Skeletal muscle cell (primary cell): ENCODE measurements at regions not wholly inside any gene's neighbourhood (a gene's known extent, or its start where the extent isn't known, plus 50 kb on each side); places are given as distances from the start of the nearest gene placed in this dataset.

ENCODE experiments used
- DNase-seq: peaks from one replicate; pipeline ENCODE4 v3.0.0-alpha.2; 2010; ENCODE audit warnings: low read depth
- H3K4me3 ChIP-seq: 2 replicates; pipeline ENCODE4 v1.5.1; 2011; ENCODE audit warnings: low read depth, mild to moderate bottlenecking, control low read depth, low read length, moderate library complexity

DNA sequence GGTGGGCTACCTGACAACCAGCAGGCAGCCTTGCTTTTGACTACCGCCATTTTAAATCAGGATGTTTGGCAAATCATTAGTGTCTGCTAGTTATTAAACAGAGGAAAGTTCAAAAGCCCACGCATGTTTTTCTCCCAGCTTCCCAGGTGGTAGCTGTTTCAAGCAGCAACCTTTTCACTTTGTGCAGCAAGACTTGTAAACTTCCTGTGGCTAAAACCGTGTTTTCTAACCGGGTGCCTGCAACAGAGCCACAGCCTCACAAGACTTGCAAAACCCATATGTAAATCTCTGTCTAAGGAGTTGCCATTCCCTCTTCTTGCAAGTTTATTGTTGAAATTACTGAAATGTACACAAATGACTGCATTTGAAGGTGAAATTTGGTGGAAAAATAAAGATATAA, 633.1 kb downstream of the BCL11A start:
- no peak overlapping the region for H3K4me3 ChIP-seq
- DNase-seq = no peak

- H3K4me3 ChIP-seq = no peak overlapping the region
- DNase-seq = no peak
These were observed 633.9 kb downstream of the BCL11A start for GRCh38 chr2:59919579-59919978.

DNA sequence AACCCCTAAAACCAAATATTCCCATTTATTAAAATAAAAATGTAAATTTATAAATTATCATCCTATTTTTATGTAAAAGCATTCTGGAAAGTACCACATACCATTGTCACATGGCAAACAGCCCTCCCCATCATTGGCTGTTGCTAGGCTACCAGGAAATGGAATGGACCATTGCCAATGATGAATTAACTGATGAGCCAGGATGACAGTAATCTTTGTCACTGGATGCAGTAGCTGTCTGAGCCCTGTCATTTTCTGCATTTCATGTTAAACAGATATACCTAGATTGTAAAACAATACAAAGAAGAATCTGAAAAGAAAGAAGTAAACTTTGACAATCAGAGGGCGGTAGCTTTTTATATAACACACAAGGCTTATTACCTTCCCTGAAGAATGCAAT, 641.4 kb downstream of the BCL11A start:
- no peak overlapping the region for H3K4me3 ChIP-seq
- no peak for DNase-seq

GRCh38 chr2:59910166-59910565, 643.3 kb downstream of the BCL11A start:
- no peak overlapping the region for H3K4me3 ChIP-seq
- DNase-seq = no peak

DNA sequence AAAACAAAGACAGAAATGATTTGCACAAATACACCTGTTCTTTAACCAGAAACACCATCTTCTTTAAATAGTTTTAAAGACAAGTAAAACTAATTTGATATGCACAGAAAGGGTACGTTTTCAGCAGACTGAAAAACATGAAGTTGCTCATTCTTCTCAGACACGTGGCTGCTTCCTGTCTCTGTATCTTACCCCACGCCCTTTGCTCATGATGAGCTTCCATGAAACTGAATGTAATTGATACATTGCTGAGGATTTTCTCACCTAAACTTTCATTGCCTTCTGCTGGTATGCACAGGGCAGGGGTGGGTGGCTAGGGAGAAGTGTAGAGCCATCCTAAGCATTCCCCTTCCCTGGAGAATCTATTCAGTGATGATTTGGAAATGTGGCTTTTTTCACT, 644.3 kb downstream of the BCL11A start:
- DNase-seq = no peak
- H3K4me3 ChIP-seq = no peak overlapping the region

- DNase-seq = no peak
- H3K4me3 ChIP-seq = no peak overlapping the region
These were observed 647.7 kb downstream of the BCL11A start for GRCh38 chr2:59905731-59906130.

GRCh38 chr2:59903994-59904544, 649.4 kb downstream of the BCL11A start:
- H3K4me3 ChIP-seq = no peak overlapping the region
- DNase-seq = no peak

GRCh38 chr2:59900728-59901452, 652.6 kb downstream of the BCL11A start:
- no peak for DNase-seq
- H3K4me3 ChIP-seq = no peak overlapping the region

DNA sequence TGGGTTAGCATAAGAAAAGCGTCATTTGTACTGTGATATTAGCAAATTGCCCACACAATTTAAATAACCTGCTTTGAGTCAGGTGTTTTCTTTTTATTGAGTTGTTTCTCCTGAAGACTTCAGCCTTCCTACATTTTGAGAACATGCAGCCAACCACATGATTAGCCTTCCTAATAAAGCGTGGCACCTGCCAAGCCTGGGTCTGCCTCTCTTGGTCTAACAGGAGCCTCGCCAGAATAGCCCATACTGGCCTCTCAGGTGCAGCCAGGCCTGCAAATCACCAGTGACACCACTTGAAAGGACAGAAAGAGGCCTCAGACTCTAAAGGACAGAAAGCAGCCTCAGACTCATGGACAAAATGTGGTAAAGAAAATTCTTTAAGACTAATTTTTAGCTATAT, 653.8 kb downstream of the BCL11A start:
- DNase-seq = no peak
- H3K4me3 ChIP-seq = no peak overlapping the region

- H3K4me3 ChIP-seq = no peak overlapping the region
- no peak for DNase-seq
These were observed 656.8 kb downstream of the BCL11A start for GRCh38 chr2:59896499-59897245.

GRCh38 chr2:59893612-59894011, 659.8 kb downstream of the BCL11A start:
- H3K4me3 ChIP-seq = no peak overlapping the region
- no peak for DNase-seq

- no peak overlapping the region for H3K4me3 ChIP-seq
- DNase-seq = no peak
These were observed 661.1 kb downstream of the BCL11A start for GRCh38 chr2:59892398-59892797.

- DNase-seq = no peak
- H3K4me3 ChIP-seq = no peak overlapping the region
These were observed 664.1 kb downstream of the BCL11A start for GRCh38 chr2:59889305-59889704.

DNA sequence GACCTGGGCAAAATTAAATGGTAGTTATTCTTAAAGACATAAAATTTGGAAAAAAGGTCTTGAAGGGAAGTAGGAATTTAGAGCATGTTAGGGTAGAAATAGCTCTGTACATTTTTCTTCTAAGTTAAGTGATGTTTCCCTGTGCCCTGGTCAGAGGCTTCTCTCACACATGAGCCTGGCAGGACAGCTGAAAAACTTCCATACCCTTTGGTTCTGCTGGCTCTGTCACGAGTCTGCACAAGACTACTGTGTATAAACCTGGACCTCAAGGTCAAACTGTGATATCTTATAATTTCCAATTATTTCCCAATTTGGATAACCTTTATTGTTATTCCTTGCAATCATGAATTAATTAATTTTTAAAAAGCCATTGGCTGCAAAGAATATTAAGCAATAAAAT, 664.7 kb downstream of the BCL11A start:
- DNase-seq = no peak
- no peak overlapping the region for H3K4me3 ChIP-seq

DNA sequence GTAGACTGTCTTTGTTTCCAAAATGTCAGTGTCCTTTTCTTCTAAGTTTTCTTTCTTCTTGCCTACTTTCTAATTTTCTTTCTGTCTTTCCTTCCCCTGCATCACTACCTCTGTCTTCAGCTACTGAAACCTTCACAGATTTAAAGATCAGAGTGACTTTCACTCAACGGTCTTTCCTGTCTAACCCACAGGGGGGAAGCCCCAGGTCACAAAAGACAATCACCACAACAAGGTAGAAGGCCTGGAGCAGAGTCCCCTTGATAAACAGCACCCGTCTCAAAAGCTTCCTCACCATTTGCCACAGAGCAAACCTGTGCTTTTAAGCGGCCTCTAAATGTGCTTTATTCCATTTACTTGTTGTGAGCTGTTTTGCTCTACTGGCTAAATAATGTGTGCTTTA, 665.4 kb downstream of the BCL11A start:
- DNase-seq = no peak
- no peak overlapping the region for H3K4me3 ChIP-seq

GRCh38 chr2:59887366-59887765, 666.1 kb downstream of the BCL11A start:
- no peak for DNase-seq
- no peak overlapping the region for H3K4me3 ChIP-seq

- DNase-seq = no peak
These were observed 666.7 kb downstream of the BCL11A start for GRCh38 chr2:59886759-59887158.

GRCh38 chr2:59885541-59885940, 667.9 kb downstream of the BCL11A start:
- no peak for DNase-seq
- H3K4me3 ChIP-seq = no peak overlapping the region

More at GRCh38 chr2:59886759-59887158, 666.7 kb downstream of the BCL11A start:
- H3K4me3 ChIP-seq = no peak overlapping the region

DNA sequence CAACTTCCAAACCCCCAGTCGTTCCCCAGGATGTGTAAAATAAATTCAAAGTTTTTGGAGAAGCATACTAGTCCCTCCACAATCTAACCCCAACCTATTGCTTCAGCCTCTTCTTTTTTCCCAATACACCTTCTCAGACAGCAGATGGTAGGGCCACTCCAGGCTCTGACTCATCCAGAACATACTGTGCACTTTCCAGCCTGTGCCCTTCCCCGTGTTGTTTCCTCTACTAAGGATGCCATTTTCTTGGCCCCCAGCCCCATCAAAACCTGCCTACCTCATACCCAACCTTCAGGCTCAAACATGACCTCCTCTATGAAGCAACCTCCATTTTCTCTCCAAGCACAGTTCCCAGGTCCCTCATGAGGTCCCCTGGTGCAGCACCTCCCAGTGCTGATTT, 669.3 kb downstream of the BCL11A start:
- no peak overlapping the region for H3K4me3 ChIP-seq
- DNase-seq = no peak

DNA sequence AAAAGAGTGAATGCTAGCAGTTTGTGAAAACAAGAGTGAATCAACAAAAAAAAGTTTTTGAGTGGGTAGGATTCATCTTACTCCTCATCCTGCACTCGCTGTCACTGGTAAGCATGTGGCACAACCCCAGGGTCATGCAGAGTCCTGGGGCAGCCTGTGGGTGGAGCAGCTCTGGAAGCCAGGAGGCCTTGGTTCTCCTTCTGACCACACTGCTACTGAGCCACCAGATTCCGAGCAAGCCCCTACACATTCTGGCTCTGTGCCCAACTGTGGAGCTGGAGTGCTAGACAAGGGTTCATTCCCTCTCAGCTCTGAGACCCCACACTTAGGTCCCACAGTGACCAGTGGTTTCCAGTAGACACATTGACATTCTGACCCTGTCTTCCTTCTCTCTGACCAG, 670.6 kb downstream of the BCL11A start:
- no peak overlapping the region for H3K4me3 ChIP-seq
- DNase-seq = no peak

DNA sequence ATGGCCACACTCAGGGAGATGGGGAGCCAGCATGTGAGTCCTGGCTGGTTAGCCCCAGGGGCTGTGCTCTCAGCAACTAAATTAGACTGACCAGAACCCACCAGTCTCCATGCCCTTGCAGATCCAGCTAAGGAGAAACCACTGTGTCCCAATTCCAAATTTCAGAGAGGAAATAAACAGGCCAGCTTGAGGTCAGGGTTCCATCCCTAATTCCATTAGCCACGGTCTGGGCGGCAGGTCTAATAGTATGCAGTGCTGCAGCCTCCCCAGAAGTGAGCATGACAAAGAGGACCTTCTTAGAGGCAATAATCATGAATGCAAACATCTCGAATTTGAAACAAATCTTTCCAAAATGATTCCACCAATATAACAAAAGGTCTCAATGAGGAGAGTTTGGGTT, 671.2 kb downstream of the BCL11A start:
- DNase-seq = no peak
- no peak overlapping the region for H3K4me3 ChIP-seq
